PC-9 (cell line): ENCODE measurements at regions not wholly inside any gene's neighbourhood (a gene's known extent, or its start where the extent isn't known, plus 50 kb on each side); places are given as distances from the start of the nearest gene placed in this dataset.

Experiments used
- BruUV-seq: library from RNA; stranded (reverse); fragments of 400-500 nt; replicated peaks from 2 replicates; lab custom pipeline; 2021; lab: Mats Ljungman, UMichigan
- CTCF ChIA-PET: fragments of 300-600 bp; sonication (Branson Sonifier 250); formaldehyde crosslinking; loops from one replicate; lab custom pipeline; 2022; ENCODE audit warnings: antibody characterized with exemption; lab: Charles Lee
- POLR2A ChIA-PET: fragments of 300-600 bp; sonication (Branson Sonifier 250); formaldehyde crosslinking; loops from one replicate; lab custom pipeline; 2022; ENCODE audit warnings: antibody characterized with exemption; ENCODE audit not compliant: unreplicated experiment; lab: Charles Lee
- DNase-seq, 2 experiments: peaks; one replicate each; pipeline versions ENCODE4 v3.0.0 to v3.0.0-alpha.2; 2015 to 2022; ENCODE audit warnings: mixed read lengths in 1 of 2
- H2AFZ ChIP-seq: fragments of 200-600 bp; sonication (generic); 2 replicates; pipeline ENCODE4 v1.8.1; 2017; ENCODE audit warnings: antibody characterized with exemption
- H3F3A ChIP-seq: fragments of 200-600 bp; sonication (generic); 2 replicates; pipeline ENCODE4 v1.8.1; 2017; ENCODE audit warnings: antibody characterized with exemption, mild to moderate bottlenecking, low read depth; ENCODE audit not compliant: insufficient read depth
- H3K27ac ChIP-seq: fragments of 200-600 bp; sonication (generic); 2 replicates; pipeline ENCODE4 v1.6.1; 2016; ENCODE audit warnings: mixed run types
- H3K27me3 ChIP-seq: fragments of 200-600 bp; sonication (generic); 2 replicates; pipeline ENCODE4 v1.6.1; 2016; ENCODE audit warnings: low read depth, mixed run types; ENCODE audit not compliant: insufficient read depth
- H3K36me3 ChIP-seq: fragments of 200-600 bp; sonication (generic); 2 replicates; pipeline ENCODE4 v1.6.1; 2016; ENCODE audit warnings: low read depth, mixed run types
- H3K4me1 ChIP-seq: fragments of 200-600 bp; sonication (generic); replicated peaks from 2 replicates; pipeline ENCODE4 v1.6.1; 2016; ENCODE audit warnings: mixed run types; ENCODE audit not compliant: insufficient read depth
- H3K4me2 ChIP-seq: fragments of 200-600 bp; sonication (generic); 2 replicates; pipeline ENCODE4 v1.6.1; 2017; ENCODE audit warnings: mixed run types
- H3K4me3 ChIP-seq: fragments of 200-600 bp; sonication (generic); 2 replicates; pipeline ENCODE4 v1.6.1; 2016; ENCODE audit warnings: mixed run types
- H3K79me2 ChIP-seq: fragments of 200-600 bp; sonication (generic); 2 replicates; pipeline ENCODE4 v1.6.1; 2017; ENCODE audit warnings: low read depth, mixed run types
- H3K9me2 ChIP-seq: fragments of 200-600 bp; sonication (generic); 2 replicates; pipeline ENCODE4 v1.8.1; 2017; ENCODE audit warnings: mild to moderate bottlenecking; ENCODE audit not compliant: insufficient read depth
- H3K9me3 ChIP-seq: fragments of 200-600 bp; sonication (generic); 2 replicates; pipeline ENCODE4 v1.8.1; 2016; ENCODE audit warnings: low read depth; ENCODE audit not compliant: insufficient read depth
- H4K20me1 ChIP-seq: fragments of 200-600 bp; sonication (generic); 2 replicates; pipeline ENCODE4 v1.8.1; 2017; ENCODE audit not compliant: insufficient read depth
- CTCF ChIP-seq: fragments of 200-600 bp; sonication (generic); conservative IDR thresholded peaks from 2 replicates; pipeline ENCODE4 v1.6.1; 2017; ENCODE audit warnings: mixed run types, antibody characterized with exemption, mild to moderate bottlenecking, moderate library complexity
- EZH2 ChIP-seq: fragments of 200-600 bp; sonication (generic); IDR thresholded peaks from 2 replicates; pipeline ENCODE4 v1.8.0; 2017; ENCODE audit warnings: antibody characterized with exemption, low read depth
- intact Hi-C: fragments of 100-400 bp; cut with micrococcal nuclease; formaldehyde crosslinking; loops from one replicate; pipeline ENCODE4 v1.10.0; 2022; ENCODE audit not compliant: unreplicated experiment

GRCh38 chr4:177008071-177008835 lies 215.5 kb upstream of the VEGFC start:
- Histone ChIP-seq H3K9me3 (no peaks in the 10 kb centered on the region), H2AFZ (no peak overlapping the region), H4K20me1 (no peaks in the 10 kb centered on the region), H3K4me3 (no peak overlapping the region), H3K27me3 (no peaks in the 10 kb centered on the region), H3F3A (no peaks in the 10 kb centered on the region), H3K4me1 (no peaks in the 10 kb centered on the region; the same call in none of the 2 replicates), H3K36me3 (no peaks in the 10 kb centered on the region), H3K4me2 (no peak overlapping the region), H3K79me2 (no peaks in the 10 kb centered on the region), H3K27ac (no peak overlapping the region), H3K9me2 (no peaks in the 10 kb centered on the region)
- intact Hi-C loops, result no loop called here
- no TSS peak for BruUV-seq
- ChIA-PET POLR2A (no interaction called here), CTCF (no interaction called here)
- DNase-seq, result no peak
- TF ChIP-seq EZH2, result no peak
- no peak for TF ChIP-seq CTCF

- Histone ChIP-seq H3K27ac (no peak overlapping the region), H2AFZ (no peak overlapping the region), H3K36me3 (no peaks in the 10 kb centered on the region), H3F3A (no peaks in the 10 kb centered on the region), H3K79me2 (no peaks in the 10 kb centered on the region), H3K27me3 (no peaks in the 10 kb centered on the region), H3K4me2 (no peak overlapping the region), H3K9me2 (no peaks in the 10 kb centered on the region), H3K9me3 (no peaks in the 10 kb centered on the region), H3K4me1 (no peaks in the 10 kb centered on the region; the same call in none of the 2 replicates), H3K4me3 (no peak overlapping the region), H4K20me1 (no peaks in the 10 kb centered on the region)
- TF ChIP-seq CTCF (no peak), EZH2 (no peak)
- DNase-seq, result no peak
- intact Hi-C loops, result no loop called here
- BruUV-seq, result no TSS peak
- POLR2A ChIA-PET, result no interaction called here
- CTCF ChIA-PET, result no interaction called here
These were observed 216.2 kb upstream of the VEGFC start for GRCh38 chr4:177008836-177009501.

DNA sequence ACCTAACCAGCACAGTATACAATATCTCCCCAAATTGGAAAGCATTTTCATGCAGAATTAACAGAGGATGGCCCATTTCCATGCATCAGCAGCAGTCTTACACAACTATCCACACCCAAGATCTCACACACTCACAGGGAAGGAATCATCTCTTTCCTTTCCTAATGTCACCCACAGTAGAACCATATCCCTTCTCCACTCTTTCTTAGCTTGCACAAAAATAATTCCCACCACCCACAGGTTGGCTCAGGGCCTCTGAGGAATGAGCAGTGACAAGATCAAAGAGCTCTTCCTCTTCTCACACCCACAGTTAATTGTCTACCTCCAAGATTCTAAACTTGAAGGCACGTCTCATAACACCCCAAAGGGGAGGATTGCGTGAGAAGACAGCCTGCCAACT lies 217.7 kb upstream of the VEGFC start:
- DNase-seq, result no peak
- Histone ChIP-seq H3K4me1 (no peaks in the 10 kb centered on the region; the same call in none of the 2 replicates), H3F3A (no peaks in the 10 kb centered on the region), H3K9me3 (no peaks in the 10 kb centered on the region), H3K27ac (no peak overlapping the region), H3K27me3 (no peaks in the 10 kb centered on the region), H3K79me2 (no peaks in the 10 kb centered on the region), H3K4me3 (no peak overlapping the region), H3K4me2 (no peak overlapping the region), H3K9me2 (no peaks in the 10 kb centered on the region), H4K20me1 (no peaks in the 10 kb centered on the region), H2AFZ (no peak overlapping the region), H3K36me3 (no peaks in the 10 kb centered on the region)
- BruUV-seq, result no TSS peak
- CTCF ChIA-PET, result no interaction called here
- intact Hi-C loops, result no loop called here
- TF ChIP-seq CTCF, result no peak
- no peak for TF ChIP-seq EZH2
- POLR2A ChIA-PET, result no interaction called here
